IPS-20b (cell line): ENCODE measurements at regions not wholly inside any gene's neighbourhood (a gene's known extent, or its start where the extent isn't known, plus 50 kb on each side); places are given as distances from the start of the nearest gene placed in this dataset.

Experiments
- H3K27ac ChIP-seq: one replicate; pipeline ENCODE4 v1.5.1; 2013; ENCODE audit warnings: low read length
- H3K27me3 ChIP-seq: 2 replicates; pipeline ENCODE4 v1.6.1; 2013; ENCODE audit warnings: mild to moderate bottlenecking, low read length, inconsistent platforms; ENCODE audit not compliant: insufficient read depth
- H3K36me3 ChIP-seq: 2 replicates; pipeline ENCODE4 v1.6.1; 2013; ENCODE audit warnings: low read depth, mild to moderate bottlenecking, inconsistent platforms, low read length, moderate library complexity; ENCODE audit not compliant: insufficient read depth
- H3K4me1 ChIP-seq: 2 replicates; pipeline ENCODE4 v1.6.1; 2013; ENCODE audit warnings: mild to moderate bottlenecking, control low read depth, inconsistent platforms, low read length, moderate library complexity; ENCODE audit not compliant: insufficient read depth
- H3K4me3 ChIP-seq: 2 replicates; pipeline ENCODE4 v1.5.1; 2013; ENCODE audit warnings: mild to moderate bottlenecking, low read length, inconsistent platforms
- H3K9ac ChIP-seq: 2 replicates; pipeline ENCODE4 v1.6.1; 2013; ENCODE audit warnings: low read depth, mild to moderate bottlenecking, inconsistent platforms, low read length, moderate library complexity
- H3K9me3 ChIP-seq: 2 replicates; pipeline ENCODE4 v1.6.1; 2013; ENCODE audit warnings: mild to moderate bottlenecking, low read depth, low read length, inconsistent platforms; ENCODE audit not compliant: insufficient read depth

DNA sequence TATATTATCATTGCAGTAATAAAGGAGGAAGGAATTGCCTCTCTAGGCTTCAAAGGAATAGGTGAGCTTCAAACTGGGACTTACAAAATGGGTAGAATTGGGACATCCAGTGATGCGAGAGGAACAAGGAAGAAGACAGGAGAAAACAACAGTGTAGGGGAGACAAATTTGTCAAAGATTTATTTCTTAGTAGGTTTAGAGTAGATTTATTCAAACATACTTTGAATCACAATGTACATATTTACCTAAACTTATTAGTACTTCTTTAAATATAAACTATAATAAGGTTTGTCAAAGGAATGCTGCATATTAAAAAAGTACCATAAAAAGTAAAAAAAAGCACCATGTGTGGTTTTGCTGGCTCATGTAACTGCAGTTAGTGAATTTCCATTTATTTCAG lies 161.4 kb upstream of the CDH2 start:
- H3K27ac ChIP-seq: no peak overlapping the region
- peaks cover 2% of the 10 kb centered on the region; the same call in 1 of the 2 replicates for H3K9me3 ChIP-seq
- H3K4me1 ChIP-seq: no peaks in the 10 kb centered on the region
- no peaks in the 10 kb centered on the region for H3K36me3 ChIP-seq
- H3K4me3 ChIP-seq: no peak overlapping the region
- H3K9ac ChIP-seq: no peak overlapping the region
- H3K27me3 ChIP-seq: no peaks in the 10 kb centered on the region

DNA sequence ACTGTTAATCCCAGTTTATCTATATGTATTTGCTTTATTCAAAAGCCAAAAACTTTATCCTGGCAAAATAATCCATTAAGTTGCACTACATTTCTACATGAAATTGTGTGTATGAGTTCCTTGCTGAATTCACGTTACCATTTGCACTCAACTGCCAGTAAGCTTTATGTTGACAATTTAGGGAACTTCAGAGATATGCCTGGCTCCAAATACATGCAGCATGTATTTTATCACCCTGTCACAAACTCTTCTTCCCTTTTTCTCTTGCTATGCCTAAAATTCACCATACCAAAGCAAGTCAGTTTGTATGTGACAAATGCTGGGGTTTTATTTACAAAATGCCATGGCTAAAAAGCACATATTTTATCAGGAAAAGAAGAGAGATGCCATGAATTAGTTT lies 157.6 kb upstream of the CDH2 start:
- Histone ChIP-seq H3K36me3 (no peaks in the 10 kb centered on the region), H3K9me3 (no peaks in the 10 kb centered on the region), H3K4me3 (no peak overlapping the region), H3K27me3 (no peaks in the 10 kb centered on the region), H3K27ac (no peak overlapping the region), H3K9ac (no peak overlapping the region), H3K4me1 (no peaks in the 10 kb centered on the region)

DNA sequence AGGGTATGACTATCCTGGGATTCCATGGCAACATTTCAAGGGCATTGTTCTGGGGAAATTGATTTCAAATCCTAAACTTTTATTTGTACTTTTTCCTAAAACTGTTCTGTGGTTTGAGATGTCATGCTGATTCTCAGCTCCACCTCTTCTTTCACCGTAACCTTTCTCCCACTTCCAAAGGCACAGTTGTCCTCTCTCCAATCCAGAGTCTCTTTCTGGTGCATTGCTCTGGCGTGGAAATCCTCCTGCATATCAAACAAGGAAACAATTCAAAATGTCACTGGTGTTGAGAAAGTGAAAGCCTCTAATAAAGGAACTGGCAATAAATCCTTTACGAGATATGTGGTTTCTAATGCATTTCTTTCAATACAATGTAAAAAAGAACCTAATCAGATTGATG lies 155.1 kb upstream of the CDH2 start:
- H3K27me3 ChIP-seq: no peaks in the 10 kb centered on the region

DNA sequence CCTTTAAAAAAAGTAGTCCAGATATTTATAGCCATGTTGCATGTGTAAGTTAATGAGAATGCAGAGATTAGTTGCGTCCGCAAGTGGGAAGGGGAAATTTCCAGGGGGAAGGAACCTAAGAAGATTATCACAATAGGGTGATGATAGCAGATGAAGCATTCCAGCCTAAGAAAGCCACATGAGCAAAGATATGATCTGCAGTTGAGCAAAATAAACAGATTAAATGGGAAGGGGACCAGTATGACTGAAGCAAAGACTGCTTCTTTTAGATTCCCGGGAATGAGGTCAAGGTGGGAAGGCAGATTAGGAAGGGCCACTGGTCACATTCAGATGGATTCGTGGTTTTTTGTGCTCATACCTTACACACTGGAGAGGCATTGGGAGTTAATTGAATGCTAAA lies 154.6 kb upstream of the CDH2 start:
- Histone ChIP-seq H3K36me3 (no peaks in the 10 kb centered on the region), H3K9me3 (no peaks in the 10 kb centered on the region), H3K9ac (no peak overlapping the region), H3K4me3 (no peak overlapping the region), H3K4me1 (no peaks in the 10 kb centered on the region), H3K27ac (no peak overlapping the region), H3K27me3 (no peaks in the 10 kb centered on the region)

More for the DNA sequence above, 155.1 kb upstream of the CDH2 start:
- no peaks in the 10 kb centered on the region for H3K36me3 ChIP-seq
- no peaks in the 10 kb centered on the region for H3K4me1 ChIP-seq
- no peaks in the 10 kb centered on the region for H3K9me3 ChIP-seq
- no peak overlapping the region for H3K4me3 ChIP-seq
- no peak overlapping the region for H3K27ac ChIP-seq
- H3K9ac ChIP-seq: no peak overlapping the region

DNA sequence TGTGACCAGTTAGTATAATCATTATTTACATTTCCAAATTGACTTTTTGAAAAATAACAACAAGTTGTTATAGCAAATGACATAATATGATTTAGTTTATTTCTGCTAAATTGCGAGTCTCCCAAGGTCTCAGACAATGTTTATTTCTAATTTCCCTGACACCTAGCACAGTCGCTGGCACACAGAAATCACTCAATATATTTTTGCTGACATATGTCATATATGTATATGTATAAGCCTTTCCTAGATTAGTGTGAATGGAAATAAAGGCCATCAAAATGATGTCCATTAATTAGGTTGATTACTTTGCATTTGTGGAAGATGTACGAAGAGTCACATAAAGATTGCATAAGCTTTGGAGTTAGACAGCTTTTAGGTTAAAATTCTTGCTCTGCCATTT lies 136.7 kb upstream of the CDH2 start:
- Histone ChIP-seq H3K9me3 (no peaks in the 10 kb centered on the region), H3K4me3 (no peak overlapping the region), H3K4me1 (no peaks in the 10 kb centered on the region), H3K27me3 (no peaks in the 10 kb centered on the region), H3K9ac (no peak overlapping the region), H3K36me3 (no peaks in the 10 kb centered on the region), H3K27ac (no peak overlapping the region)

DNA sequence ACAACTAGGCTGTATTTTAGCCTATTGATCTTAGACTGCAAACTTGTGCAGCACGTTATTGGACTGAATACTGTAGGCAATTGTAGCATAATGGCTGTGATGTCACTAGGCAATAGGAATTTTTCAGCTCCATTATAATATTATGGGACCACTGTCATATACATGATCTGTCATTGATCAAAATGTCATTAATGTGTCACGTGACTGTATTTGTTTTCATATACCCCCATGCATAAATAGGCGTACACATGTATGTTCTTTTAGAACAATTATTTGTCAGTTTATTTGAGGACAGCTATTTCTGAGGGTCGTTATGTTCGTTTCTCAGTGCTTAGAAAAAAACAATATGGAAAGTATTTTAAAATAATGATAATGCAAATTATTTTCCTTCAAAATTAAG lies 111.9 kb upstream of the CDH2 start:
- H3K36me3 ChIP-seq: no peaks in the 10 kb centered on the region

DNA sequence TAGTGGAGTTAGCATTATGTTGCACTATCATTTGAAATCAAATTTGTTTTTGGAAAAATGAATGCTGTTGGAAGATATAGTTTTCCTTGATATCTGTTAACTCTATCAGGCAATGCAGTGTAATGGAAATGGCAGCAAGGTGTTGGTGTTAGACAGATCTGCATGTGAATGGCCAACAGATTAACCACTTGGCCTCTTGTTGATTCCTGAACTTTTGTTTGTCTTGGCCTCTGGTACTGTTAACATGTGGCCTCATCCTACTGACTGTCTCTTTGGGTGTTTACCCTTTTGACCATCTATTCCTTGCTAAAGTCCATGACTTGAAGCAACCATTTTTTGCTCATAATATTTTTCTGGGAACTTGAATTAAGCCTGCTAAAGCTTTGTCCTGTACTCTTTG lies 110.2 kb upstream of the CDH2 start:
- peaks cover 4% of the 10 kb centered on the region; the same call in 1 of the 2 replicates for H3K4me1 ChIP-seq
- H3K9me3 ChIP-seq: no peaks in the 10 kb centered on the region
- H3K27me3 ChIP-seq: peaks cover 48% of the 10 kb centered on the region
- H3K4me3 ChIP-seq: peak overlapping the region; percentile 28; the same call in 1 of the 2 replicates
- no peak overlapping the region for H3K9ac ChIP-seq
- H3K27ac ChIP-seq: no peak overlapping the region
- no peaks in the 10 kb centered on the region for H3K36me3 ChIP-seq

More for the DNA sequence above, 111.9 kb upstream of the CDH2 start:
- H3K27me3 ChIP-seq: peaks cover 48% of the 10 kb centered on the region
- no peaks in the 10 kb centered on the region for H3K9me3 ChIP-seq
- H3K4me1 ChIP-seq: peaks cover 4% of the 10 kb centered on the region; the same call in 1 of the 2 replicates
- no peak overlapping the region for H3K4me3 ChIP-seq
- H3K9ac ChIP-seq: no peak overlapping the region
- H3K27ac ChIP-seq: no peak overlapping the region

DNA sequence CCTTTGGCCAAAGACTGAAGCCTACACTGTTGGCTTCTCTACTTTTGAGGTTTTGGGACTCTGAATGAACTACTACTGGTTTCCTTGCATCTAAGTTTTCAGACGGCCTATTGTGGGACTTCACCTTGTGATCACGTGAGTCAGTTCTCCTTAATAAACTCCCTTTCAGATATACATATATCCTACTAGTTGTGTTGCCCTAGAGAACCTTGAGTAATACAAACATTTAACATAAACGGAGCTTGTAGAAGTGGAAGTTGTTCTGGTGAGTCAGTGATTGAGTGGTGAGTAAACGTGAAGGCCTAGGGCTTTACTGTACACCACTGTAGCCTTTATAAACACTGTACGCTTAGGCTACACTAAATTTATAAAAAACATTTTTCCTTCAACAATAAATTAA lies 107.2 kb upstream of the CDH2 start:
- no peak overlapping the region for H3K9ac ChIP-seq
- H3K27me3 ChIP-seq: peaks cover 33% of the 10 kb centered on the region
- no peaks in the 10 kb centered on the region for H3K9me3 ChIP-seq
- peaks cover 10% of the 10 kb centered on the region; the same call in 1 of the 2 replicates for H3K4me1 ChIP-seq
- H3K4me3 ChIP-seq: no peak overlapping the region
- no peaks in the 10 kb centered on the region for H3K36me3 ChIP-seq
- no peak overlapping the region for H3K27ac ChIP-seq

DNA sequence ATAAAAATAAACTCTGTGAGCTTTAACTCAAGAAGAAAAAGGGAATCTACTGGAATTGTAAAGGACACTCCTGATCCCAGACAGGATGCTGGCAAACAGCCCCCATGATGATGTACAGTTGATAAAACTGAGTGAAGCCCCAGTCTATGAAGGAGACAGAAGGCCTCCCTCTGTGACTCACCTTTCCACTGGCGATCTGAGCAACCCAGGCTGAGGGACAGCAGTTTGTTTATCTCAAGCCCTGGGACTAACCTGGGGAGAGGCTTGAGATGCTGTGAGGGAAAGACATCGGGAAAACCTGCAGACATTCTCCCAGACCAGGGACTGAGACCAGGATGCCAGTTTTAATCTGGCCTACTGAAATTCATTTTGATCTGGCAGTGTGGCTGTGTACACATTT lies 104.5 kb upstream of the CDH2 start:
- Histone ChIP-seq H3K27ac (no peak overlapping the region), H3K27me3 (peaks cover 9% of the 10 kb centered on the region), H3K36me3 (no peaks in the 10 kb centered on the region), H3K9me3 (no peaks in the 10 kb centered on the region), H3K4me3 (no peak overlapping the region), H3K4me1 (peaks cover 7% of the 10 kb centered on the region; the same call in 1 of the 2 replicates), H3K9ac (no peak overlapping the region)

DNA sequence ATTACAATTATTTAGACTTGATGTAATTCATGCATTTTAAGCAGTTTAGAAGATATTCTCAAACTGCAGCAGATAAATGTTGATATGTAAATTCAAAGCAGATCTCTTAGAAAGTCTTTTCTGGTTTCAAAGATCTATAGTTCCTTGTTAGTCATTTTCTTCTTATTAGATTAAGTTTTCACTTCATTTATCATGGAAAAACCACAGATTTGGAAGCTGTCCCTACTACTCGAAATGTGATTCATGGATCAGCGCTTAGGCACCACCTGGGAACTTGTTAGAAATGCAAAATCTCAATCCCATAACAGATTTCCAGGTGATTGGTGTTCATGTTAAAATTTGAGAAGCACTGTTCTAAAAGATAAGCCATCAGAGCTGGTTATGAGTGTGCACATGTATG lies 92.8 kb upstream of the CDH2 start:
- H3K4me1 ChIP-seq: no peaks in the 10 kb centered on the region
- H3K9ac ChIP-seq: no peak overlapping the region
- no peaks in the 10 kb centered on the region for H3K9me3 ChIP-seq
- no peak overlapping the region for H3K27ac ChIP-seq
- H3K4me3 ChIP-seq: no peak overlapping the region
- no peaks in the 10 kb centered on the region for H3K27me3 ChIP-seq
- H3K36me3 ChIP-seq: no peaks in the 10 kb centered on the region

DNA sequence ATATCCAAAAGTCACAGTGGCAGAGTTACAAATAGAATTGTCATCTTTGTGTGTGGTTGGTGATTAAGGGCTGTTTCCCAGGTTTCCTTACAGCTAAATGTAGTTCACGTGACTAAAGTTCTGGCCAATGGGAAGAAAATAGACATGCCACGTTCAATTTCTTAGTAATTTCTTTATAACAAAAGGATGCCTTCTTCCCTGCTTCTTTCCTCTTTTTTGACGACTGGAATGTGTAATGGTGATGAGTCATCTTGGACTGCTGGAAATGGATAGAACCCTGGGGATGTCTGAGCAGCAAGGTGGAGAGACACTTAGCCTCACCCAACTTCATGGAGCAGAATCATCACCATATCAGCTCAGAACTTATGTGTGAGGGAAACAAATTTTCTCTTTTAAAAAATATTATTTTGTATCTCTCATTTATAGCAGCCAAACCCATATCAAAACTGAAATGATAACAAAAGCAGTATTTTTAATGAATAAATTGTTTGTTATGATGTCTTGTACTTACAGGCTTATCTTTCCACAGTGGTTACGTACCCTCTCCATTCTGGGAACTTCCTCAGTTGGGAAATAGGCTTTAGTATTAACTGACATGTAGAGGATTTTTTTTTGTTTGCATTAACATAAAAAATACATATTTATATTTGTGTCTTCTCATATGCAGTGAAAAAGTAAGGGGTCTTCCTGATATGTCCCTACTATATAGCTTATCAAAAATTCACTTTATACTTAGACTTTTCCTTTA lies 91.1 kb upstream of the CDH2 start:
- no peaks in the 10 kb centered on the region for H3K36me3 ChIP-seq
- H3K27ac ChIP-seq: no peak overlapping the region
- H3K4me3 ChIP-seq: no peak overlapping the region
- no peak overlapping the region for H3K9ac ChIP-seq
- H3K4me1 ChIP-seq: no peaks in the 10 kb centered on the region
- H3K9me3 ChIP-seq: no peaks in the 10 kb centered on the region
- H3K27me3 ChIP-seq: no peaks in the 10 kb centered on the region

DNA sequence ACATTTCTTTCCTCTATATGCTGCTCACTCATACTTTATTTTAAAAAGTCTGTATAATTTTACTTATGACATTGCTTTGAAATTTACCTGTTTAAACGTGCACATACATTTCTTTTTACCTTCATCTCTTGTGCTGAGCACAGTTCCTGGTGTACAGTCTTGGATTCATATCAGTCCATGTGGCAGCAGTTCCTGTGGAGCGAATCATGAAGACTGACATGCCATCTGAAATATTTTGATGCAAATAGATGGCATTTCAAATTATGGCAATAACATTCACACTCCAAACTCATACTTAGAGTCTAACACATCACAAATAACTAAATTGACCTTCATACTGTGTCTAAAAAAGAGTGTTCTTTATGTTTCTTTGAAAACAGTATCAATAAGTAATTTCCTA lies 90.3 kb upstream of the CDH2 start:
- H3K9ac ChIP-seq: no peak overlapping the region

More for the DNA sequence above, 90.3 kb upstream of the CDH2 start:
- H3K36me3 ChIP-seq: no peaks in the 10 kb centered on the region
- H3K9me3 ChIP-seq: no peaks in the 10 kb centered on the region
- H3K4me1 ChIP-seq: no peaks in the 10 kb centered on the region
- H3K27ac ChIP-seq: no peak overlapping the region
- H3K27me3 ChIP-seq: no peaks in the 10 kb centered on the region
- H3K4me3 ChIP-seq: no peak overlapping the region
